OCI-LY3 (cell line): ENCODE measurements at regions not wholly inside any gene's neighbourhood (a gene's known extent, or its start where the extent isn't known, plus 50 kb on each side); places are given as distances from the start of the nearest gene placed in this dataset.

ENCODE experiments used
- H2AFZ ChIP-seq: fragments of 200-600, 300-600 bp; shearing (Covaris generic); 2 replicates; pipeline ENCODE4 v1.6.0; 2014; ENCODE audit warnings: antibody characterized with exemption, low read depth, low read length
- H3K27ac ChIP-seq: fragments of 200-600, 300-600 bp; sonication (generic); 2 replicates; pipeline ENCODE4 v1.5.1; 2014; ENCODE audit warnings: mild to moderate bottlenecking, low read length, moderate library complexity, mixed read lengths
- H3K27me3 ChIP-seq: fragments of 200-600, 300-600 bp; sonication (generic); 2 replicates; pipeline ENCODE4 v1.6.1; 2014; ENCODE audit warnings: low read depth, low read length, mixed read lengths
- H3K36me3 ChIP-seq: fragments of 200-600, 300-600 bp; sonication (generic); replicated peaks from 2 replicates; pipeline ENCODE3; 2014; ENCODE audit warnings: low read depth, low read length, mixed read lengths
- H3K4me1 ChIP-seq: fragments of 300-600, 200-600 bp; sonication (generic); 2 replicates; pipeline ENCODE4 v1.6.1; 2014; ENCODE audit warnings: low read length, mixed read lengths
- H3K4me2 ChIP-seq: fragments of 200-600, 300-600 bp; sonication (generic); 2 replicates; pipeline ENCODE4 v1.6.1; 2014; ENCODE audit warnings: low read length, mixed read lengths
- H3K4me3 ChIP-seq: fragments of 300-600, 200-600 bp; sonication (generic); 2 replicates; pipeline ENCODE4 v1.5.1; 2014; ENCODE audit warnings: antibody characterized with exemption, mild to moderate bottlenecking, low read length, moderate library complexity
- H3K79me2 ChIP-seq: fragments of 300-600, 200-600 bp; shearing (Covaris generic); 2 replicates; pipeline ENCODE4 v1.6.1; 2014; ENCODE audit warnings: mild to moderate bottlenecking, low read length, mixed read lengths
- H3K9ac ChIP-seq: fragments of 300-600, 200-600 bp; shearing (Covaris generic); 2 replicates; pipeline ENCODE4 v1.6.0; 2014; ENCODE audit warnings: mild to moderate bottlenecking, low read length, moderate library complexity
- H3K9me3 ChIP-seq: fragments of 200-600, 300-600 bp; shearing (Covaris generic); 2 replicates; pipeline ENCODE4 v1.6.1; 2014; ENCODE audit warnings: low read length, mixed read lengths; ENCODE audit not compliant: insufficient read depth
- H4K20me1 ChIP-seq: fragments of 200-600, 300-600 bp; sonication (generic); 2 replicates; pipeline ENCODE4 v1.6.1; 2016; ENCODE audit warnings: low read length, mixed read lengths; ENCODE audit not compliant: insufficient read depth
- EZH2phosphoT487 ChIP-seq: fragments of 200-600 bp; shearing (Covaris generic); IDR thresholded peaks from 2 replicates; pipeline ENCODE4 v1.6.1; 2018; ENCODE audit warnings: antibody characterized with exemption, mixed run types, low read depth
- TF ChIP-seq, protein P1 (sequence below): fragments of 200-600, 300-600 bp; sonication (generic); IDR thresholded peaks from 2 replicates; pipeline ENCODE4 v1.5.1; 2014; ENCODE audit warnings: antibody characterized with exemption, low read length, low read depth

DNA sequence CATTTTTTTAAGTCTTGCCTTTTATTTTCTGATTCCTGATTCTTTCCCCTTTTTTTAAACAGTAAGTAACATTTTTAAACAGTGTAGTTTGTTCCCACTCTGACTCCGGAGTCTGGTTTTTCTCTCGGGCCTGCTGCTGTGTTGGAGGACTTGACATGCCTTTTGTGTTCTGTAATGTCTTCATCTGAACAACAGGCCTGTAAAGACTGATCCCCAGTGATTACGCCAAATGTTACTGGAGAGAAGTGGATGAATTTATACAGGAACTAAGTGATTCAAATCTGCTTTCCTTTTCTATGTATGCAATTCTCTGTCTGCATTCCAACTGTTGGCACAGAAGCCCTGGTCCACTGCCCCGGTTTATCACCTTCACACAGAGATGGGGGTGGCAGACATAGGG, 54.3 kb upstream of the RMDN2 start:
- no peak overlapping the region for H3K9ac ChIP-seq
- no peak overlapping the region for H3K27ac ChIP-seq
- TF ChIP-seq, protein P1, sequence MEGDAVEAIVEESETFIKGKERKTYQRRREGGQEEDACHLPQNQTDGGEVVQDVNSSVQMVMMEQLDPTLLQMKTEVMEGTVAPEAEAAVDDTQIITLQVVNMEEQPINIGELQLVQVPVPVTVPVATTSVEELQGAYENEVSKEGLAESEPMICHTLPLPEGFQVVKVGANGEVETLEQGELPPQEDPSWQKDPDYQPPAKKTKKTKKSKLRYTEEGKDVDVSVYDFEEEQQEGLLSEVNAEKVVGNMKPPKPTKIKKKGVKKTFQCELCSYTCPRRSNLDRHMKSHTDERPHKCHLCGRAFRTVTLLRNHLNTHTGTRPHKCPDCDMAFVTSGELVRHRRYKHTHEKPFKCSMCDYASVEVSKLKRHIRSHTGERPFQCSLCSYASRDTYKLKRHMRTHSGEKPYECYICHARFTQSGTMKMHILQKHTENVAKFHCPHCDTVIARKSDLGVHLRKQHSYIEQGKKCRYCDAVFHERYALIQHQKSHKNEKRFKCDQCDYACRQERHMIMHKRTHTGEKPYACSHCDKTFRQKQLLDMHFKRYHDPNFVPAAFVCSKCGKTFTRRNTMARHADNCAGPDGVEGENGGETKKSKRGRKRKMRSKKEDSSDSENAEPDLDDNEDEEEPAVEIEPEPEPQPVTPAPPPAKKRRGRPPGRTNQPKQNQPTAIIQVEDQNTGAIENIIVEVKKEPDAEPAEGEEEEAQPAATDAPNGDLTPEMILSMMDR, result no peak
- no peak for TF ChIP-seq EZH2phosphoT487
- no peak overlapping the region for H3K4me3 ChIP-seq
- H3K4me1 ChIP-seq, result peaks cover 28% of the 10 kb centered on the region
- H3K4me2 ChIP-seq, result 0 out of 2 replicates have a peak overlapping the region, but pooled peaks have one; percentile 86
- H3K9me3 ChIP-seq, result no peaks in the 10 kb centered on the region
- H3K36me3 ChIP-seq, result no peaks in the 10 kb centered on the region
- H2AFZ ChIP-seq, result no peak overlapping the region
- H3K27me3 ChIP-seq, result peaks cover 58% of the 10 kb centered on the region
- H4K20me1 ChIP-seq, result no peaks in the 10 kb centered on the region
- H3K79me2 ChIP-seq, result no peaks in the 10 kb centered on the region

DNA sequence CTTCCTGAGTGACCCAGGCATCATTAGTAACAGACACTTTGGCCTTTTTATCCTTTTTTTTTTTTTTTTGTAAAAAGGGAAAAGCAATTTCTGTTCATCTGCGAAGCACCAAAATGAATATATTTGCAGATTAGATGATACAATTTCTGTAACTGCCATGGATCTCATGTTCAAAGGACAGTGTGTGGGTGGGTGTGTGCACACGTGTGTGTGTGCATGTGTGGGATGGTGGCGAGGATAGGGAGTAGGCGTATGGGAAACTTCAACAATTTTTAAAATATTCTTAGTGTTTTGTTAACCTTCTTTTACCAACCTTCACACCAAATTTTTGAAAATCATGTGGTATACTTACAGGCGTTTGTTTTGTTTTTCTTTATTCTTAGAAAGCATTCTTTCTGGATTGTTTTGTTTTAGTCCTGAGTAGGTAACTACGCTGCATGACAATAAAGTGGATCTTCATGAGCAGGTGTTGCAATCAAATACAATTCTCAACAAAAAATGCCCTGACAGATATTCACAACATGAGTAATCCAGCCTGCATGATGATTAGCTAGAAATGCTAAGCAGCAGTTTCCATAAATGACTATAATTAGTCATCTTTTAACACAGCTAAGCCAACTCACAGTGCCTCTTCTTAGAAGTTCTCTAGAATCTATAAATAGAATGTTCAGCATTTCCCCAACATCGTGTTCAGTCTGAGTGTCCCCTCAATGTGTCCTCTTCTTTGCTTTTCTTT, 53.5 kb upstream of the RMDN2 start:
- no peak for TF ChIP-seq EZH2phosphoT487
- TF ChIP-seq, protein P1, result no peak
- Histone ChIP-seq H3K36me3 (no peaks in the 10 kb centered on the region), H3K79me2 (no peaks in the 10 kb centered on the region), H3K4me3 (peak overlapping the region; percentile 64), H3K27ac (peak overlapping the region; percentile 12; the same call in 1 of the 2 replicates), H3K27me3 (peaks cover 50% of the 10 kb centered on the region), H3K4me2 (peak overlapping the region; percentile 86), H3K9ac (peak overlapping the region; percentile 31; the same call in 1 of the 2 replicates), H4K20me1 (no peaks in the 10 kb centered on the region), H2AFZ (no peak overlapping the region), H3K4me1 (peaks cover 28% of the 10 kb centered on the region), H3K9me3 (no peaks in the 10 kb centered on the region)

DNA sequence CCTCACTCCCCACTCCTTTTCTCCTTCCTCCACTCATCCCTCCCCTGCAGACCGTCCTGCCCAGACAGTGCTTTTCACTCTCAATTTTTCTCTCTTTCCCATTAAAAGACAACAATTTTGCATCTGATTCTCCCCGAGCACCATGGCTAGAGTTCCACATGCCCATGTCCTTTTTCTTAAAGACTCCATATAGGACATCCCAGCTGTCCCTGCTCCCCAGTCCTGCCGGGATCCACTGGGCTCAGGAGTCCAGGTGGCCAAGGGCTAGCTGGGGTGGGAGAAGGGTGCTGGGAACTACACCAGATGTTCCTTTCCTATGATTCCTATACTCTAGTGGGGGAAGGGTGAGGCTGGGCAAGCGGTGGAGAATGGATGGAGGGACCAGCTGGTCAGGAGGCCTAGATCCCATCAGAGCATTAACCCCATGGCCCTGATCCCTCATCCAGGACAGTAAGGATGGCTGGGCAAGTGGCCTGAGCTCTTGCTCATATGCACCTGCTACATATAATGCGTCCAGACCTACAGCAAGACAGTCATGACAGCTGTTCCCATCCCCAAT, 52.8 kb upstream of the RMDN2 start:
- Histone ChIP-seq H3K36me3 (no peaks in the 10 kb centered on the region), H3K9me3 (no peaks in the 10 kb centered on the region), H3K4me1 (peaks cover 28% of the 10 kb centered on the region), H4K20me1 (no peaks in the 10 kb centered on the region), H3K4me2 (peak overlapping the region; percentile 86), H3K9ac (peak overlapping the region; percentile 31; the same call in 1 of the 2 replicates), H3K79me2 (no peaks in the 10 kb centered on the region), H3K4me3 (peak overlapping the region; percentile 64), H3K27me3 (peaks cover 45% of the 10 kb centered on the region), H2AFZ (no peak overlapping the region), H3K27ac (peak overlapping the region; percentile 12; the same call in 1 of the 2 replicates)
- TF ChIP-seq, protein P1, result no peak
- TF ChIP-seq EZH2phosphoT487, result no peak

DNA sequence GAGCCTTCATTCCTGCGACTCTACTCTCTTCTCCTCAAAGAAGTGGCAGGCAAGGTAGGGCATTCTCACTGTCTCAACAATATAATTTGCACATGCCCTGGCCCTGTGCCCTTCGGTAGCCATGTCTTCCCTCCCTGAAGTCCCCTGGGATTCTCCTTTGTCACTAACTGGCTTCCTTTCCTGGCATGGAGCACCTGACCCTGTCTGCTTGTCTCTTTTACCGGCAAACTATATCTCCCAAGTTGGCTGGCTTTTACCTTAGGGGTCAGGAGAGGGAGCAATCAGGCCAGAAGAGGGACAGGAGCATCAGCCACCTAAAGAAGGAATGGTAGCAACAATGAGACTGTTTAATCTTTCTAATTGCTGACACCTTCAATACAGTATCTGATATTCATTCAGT, 51.9 kb upstream of the RMDN2 start:
- Histone ChIP-seq H3K4me2 (no peak overlapping the region), H3K36me3 (no peaks in the 10 kb centered on the region), H3K9ac (no peak overlapping the region), H3K4me1 (peaks cover 28% of the 10 kb centered on the region), H3K4me3 (no peak overlapping the region), H3K79me2 (no peaks in the 10 kb centered on the region), H3K27ac (no peak overlapping the region), H4K20me1 (no peaks in the 10 kb centered on the region), H3K27me3 (peaks cover 41% of the 10 kb centered on the region), H3K9me3 (no peaks in the 10 kb centered on the region), H2AFZ (no peak overlapping the region)
- no peak for TF ChIP-seq EZH2phosphoT487
- TF ChIP-seq, protein P1, result no peak
